DND-41 (cell line): ENCODE measurements at regions not wholly inside any gene's neighbourhood (a gene's known extent, or its start where the extent isn't known, plus 50 kb on each side); places are given as distances from the start of the nearest gene placed in this dataset.

Experiments
- EZH2 ChIP-seq: IDR thresholded peaks from 3 replicates; pipeline ENCODE4 v1.6.1; 2012; ENCODE audit warnings: borderline replicate concordance, low read depth, mild to moderate bottlenecking, moderate library complexity, low read length, inconsistent platforms; ENCODE audit not compliant: severe bottlenecking
- TF ChIP-seq, protein P1 (sequence below): IDR thresholded peaks from 2 replicates; pipeline ENCODE4 v1.5.1; 2012; ENCODE audit warnings: borderline replicate concordance, low read length, moderate library complexity, mild to moderate bottlenecking; ENCODE audit not compliant: poor library complexity, severe bottlenecking; ENCODE audit errors: extremely low read depth

DNA sequence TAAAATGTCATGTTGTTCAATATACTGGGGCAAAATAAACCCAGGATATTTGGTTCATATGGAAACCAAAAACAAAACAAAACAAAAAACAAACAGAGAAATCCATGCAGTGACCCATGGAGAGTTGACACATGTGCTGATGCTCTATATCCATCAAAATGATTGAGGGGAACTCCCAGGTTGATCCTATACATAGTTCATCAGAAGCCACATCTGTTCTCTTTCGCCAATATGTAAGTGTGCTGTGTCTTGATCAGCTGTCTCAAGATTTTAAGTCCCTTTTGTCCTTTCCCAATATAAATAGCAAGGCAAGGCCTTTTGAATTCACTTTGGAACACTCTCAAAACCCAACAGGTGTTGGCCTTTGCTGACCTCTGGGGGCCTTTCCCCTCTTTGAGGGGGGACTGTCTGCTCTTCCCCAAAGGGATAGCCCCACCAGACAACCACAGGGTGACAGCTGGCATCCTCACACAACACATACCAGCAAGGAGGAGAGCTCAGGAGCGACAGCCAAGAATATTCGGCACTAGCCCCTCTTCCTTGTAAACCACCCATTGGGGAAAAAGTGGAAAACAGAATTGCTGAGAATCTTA is 209.4 kb upstream of the CD96 start:
- TF ChIP-seq, protein P1, sequence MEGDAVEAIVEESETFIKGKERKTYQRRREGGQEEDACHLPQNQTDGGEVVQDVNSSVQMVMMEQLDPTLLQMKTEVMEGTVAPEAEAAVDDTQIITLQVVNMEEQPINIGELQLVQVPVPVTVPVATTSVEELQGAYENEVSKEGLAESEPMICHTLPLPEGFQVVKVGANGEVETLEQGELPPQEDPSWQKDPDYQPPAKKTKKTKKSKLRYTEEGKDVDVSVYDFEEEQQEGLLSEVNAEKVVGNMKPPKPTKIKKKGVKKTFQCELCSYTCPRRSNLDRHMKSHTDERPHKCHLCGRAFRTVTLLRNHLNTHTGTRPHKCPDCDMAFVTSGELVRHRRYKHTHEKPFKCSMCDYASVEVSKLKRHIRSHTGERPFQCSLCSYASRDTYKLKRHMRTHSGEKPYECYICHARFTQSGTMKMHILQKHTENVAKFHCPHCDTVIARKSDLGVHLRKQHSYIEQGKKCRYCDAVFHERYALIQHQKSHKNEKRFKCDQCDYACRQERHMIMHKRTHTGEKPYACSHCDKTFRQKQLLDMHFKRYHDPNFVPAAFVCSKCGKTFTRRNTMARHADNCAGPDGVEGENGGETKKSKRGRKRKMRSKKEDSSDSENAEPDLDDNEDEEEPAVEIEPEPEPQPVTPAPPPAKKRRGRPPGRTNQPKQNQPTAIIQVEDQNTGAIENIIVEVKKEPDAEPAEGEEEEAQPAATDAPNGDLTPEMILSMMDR: no peak
- no peak for TF ChIP-seq EZH2
